Memory B cell (primary cell): ENCODE measurements at regions not wholly inside any gene's neighbourhood (a gene's known extent, or its start where the extent isn't known, plus 50 kb on each side); places are given as distances from the start of the nearest gene placed in this dataset.
"Not testable (repeated sequence)": the region's sequence is repeated elsewhere in the genome, so short reads cannot be mapped to it uniquely, and the experiment has no call there.

Experiments
- ATAC-seq: fragments of 150-1000 bp; cut with Tn5 transposase; 2 replicates; pipeline ENCODE4 v1.10.0; 2021; ENCODE audit warnings: low read depth, mild to moderate bottlenecking, moderate library complexity
- DNase-seq, 2 donors: peaks; one replicate each; pipeline ENCODE4 v3.0.0; 2022; ENCODE audit warnings: low spot score in 2 of 2
- H3K27ac Mint-ChIP-seq: one replicate; pipeline ENCODE4 v1.8.0; 2022; ENCODE audit warnings: mild to moderate bottlenecking, moderate library complexity, mixed read lengths
- H3K27me3 Mint-ChIP-seq: one replicate; pipeline ENCODE4 v1.8.0; 2022; ENCODE audit warnings: mixed read lengths
- H3K36me3 Mint-ChIP-seq: one replicate; pipeline ENCODE4 v1.8.0; 2022; ENCODE audit warnings: mild to moderate bottlenecking, mixed read lengths
- H3K4me1 Mint-ChIP-seq: one replicate; pipeline ENCODE4 v1.8.0; 2022; ENCODE audit warnings: mixed read lengths
- H3K4me3 Mint-ChIP-seq: one replicate; pipeline ENCODE4 v1.8.0; 2022; ENCODE audit warnings: mild to moderate bottlenecking, moderate library complexity, mixed read lengths
- H3K9me3 Mint-ChIP-seq: one replicate; pipeline ENCODE4 v1.8.0; 2022; ENCODE audit warnings: mixed read lengths

DNA sequence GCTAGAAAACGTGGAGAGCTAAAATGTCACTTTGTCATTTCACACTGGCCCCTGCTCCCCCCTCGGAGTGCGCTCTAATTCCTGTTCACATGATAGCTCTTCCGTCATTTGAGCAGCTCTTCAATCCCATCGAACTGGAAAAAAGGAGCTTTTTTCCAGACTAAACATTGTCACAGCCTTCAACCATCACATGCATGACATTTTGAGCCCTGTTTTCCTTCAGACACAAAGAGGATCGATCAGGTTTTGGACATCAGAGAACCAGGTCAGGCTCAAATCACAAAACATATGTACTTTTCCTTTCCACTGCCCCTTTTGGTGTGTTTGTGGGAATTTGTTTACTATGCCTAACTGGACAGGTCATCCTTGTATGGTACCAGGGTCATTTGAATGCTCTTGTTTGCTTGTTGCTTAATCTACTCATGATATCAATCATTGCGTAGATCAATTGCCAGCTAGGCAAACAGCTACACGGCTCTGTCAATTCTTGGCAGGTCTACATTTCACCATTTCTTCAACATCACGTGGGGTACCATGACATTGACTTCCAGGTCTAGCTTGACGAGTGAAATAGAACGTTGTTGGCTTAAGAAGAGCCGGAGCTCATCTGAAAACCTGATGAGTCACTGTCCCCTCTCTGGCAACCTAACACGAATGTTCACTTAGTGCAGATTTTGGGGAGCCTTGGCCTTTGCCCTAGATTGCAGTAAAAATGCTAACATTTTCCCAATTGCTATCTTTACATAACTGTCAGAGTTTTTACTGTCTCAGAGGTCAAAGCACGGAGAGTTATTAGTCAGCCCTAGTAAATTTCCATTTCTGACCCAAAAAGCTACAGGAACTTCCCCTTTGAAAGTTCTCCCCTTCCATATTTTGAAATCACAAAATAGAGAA is 87.3 kb downstream of the LYZL2 start:
- Mint-ChIP-seq H3K36me3 (peaks cover 4% of the 10 kb centered on the region), H3K27ac (no peak overlapping the region), H3K9me3 (no peaks in the 10 kb centered on the region), H3K4me3 (no peak overlapping the region), H3K27me3 (peaks cover 3% of the 10 kb centered on the region), H3K4me1 (peaks cover 7% of the 10 kb centered on the region)
- DNase-seq (no peak), ATAC-seq (no peak)

DNA sequence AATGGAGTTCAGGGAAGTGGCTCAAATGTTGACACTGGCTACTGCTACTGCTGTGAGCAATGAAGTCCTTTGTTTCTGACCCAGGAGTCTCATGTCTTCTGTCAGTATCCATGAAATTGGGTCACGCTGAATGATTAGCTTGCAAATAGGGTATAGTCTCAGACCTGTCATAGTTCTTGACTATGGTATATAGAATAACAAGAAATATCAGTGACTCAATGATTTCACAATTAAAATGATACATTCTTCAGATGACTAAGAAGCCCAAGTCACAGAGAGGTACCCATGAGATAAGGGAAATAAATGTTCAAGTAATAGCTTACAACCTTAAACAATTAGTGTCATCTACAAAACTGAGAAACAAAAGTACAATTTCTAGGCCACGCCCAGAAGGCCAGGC is 89.3 kb downstream of the LYZL2 start:
- DNase-seq, result no peak
- Mint-ChIP-seq H3K27ac (no peak overlapping the region), H3K4me3 (no peak overlapping the region), H3K27me3 (peaks cover 3% of the 10 kb centered on the region), H3K4me1 (peaks cover 7% of the 10 kb centered on the region), H3K36me3 (peaks cover 4% of the 10 kb centered on the region), H3K9me3 (no peaks in the 10 kb centered on the region)
- no peak for ATAC-seq

DNA sequence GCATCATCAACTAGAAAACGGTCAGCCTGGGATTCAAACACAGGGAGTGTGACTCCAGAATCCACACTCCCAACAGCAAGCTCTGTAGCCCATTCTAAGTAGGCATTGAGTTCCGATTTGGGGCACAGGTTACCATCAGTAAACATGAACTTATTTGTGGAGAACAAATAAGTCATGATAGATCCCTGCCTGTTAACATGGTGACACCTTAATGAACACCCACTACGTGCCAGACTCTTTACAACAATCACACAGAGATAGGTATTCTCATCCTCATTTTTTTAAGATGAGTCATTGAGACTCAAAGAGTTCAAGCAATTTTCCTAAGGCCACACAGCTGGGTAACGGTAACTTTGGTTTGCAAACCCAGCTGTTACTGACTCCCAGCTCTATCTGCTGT is 91.5 kb downstream of the LYZL2 start:
- Mint-ChIP-seq H3K9me3 (no peaks in the 10 kb centered on the region), H3K4me3 (no peak overlapping the region), H3K27me3 (no peaks in the 10 kb centered on the region), H3K36me3 (peaks cover 4% of the 10 kb centered on the region), H3K4me1 (peaks cover 10% of the 10 kb centered on the region), H3K27ac (no peak overlapping the region)
- DNase-seq (no peak), ATAC-seq (no peak)

DNA sequence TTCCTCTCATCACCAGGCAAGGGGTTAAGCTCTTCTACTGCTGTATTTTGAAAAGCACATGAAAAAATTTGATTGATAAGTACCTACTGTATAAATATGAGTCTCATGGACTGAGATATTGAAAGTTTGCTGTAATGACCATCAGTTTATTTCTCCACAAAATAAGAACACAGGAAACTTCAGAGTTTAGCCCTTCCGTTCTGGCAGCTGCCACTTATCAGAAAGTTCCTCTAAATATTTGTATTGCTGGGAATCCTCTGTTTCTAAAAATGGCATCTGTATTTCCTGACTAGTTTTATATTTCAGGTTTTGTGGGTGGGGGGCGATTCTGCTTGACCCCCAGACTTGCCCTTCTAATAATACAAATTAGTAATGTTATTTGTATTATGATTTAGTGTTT is 92.0 kb downstream of the LYZL2 start:
- no peak overlapping the region for H3K4me3 Mint-ChIP-seq
- H3K4me1 Mint-ChIP-seq, result peaks cover 10% of the 10 kb centered on the region
- ATAC-seq (no peak), DNase-seq (no peak)
- H3K9me3 Mint-ChIP-seq, result no peaks in the 10 kb centered on the region
- H3K27ac Mint-ChIP-seq, result no peak overlapping the region
- H3K36me3 Mint-ChIP-seq, result peaks cover 4% of the 10 kb centered on the region
- no peaks in the 10 kb centered on the region for H3K27me3 Mint-ChIP-seq

DNA sequence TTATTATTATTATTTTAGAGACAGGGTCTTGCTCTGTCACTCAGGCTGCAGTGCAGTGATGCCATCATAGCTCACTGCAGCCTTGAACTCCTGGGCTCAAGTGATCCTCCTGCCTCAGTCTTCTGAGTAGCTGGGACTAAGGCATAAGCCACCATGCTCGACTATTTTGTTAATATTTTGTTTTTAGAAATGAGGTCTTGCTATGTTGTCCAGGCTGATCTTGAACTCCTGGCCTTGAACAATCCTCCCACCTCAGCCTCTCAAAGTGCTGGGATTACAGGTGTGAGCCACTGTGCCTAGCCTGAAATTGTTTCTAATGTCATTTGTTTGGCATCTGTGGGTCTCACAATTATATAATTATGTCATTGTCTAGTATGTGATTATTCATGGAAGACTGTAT is 92.4 kb downstream of the LYZL2 start:
- not testable (repeated sequence) for H3K4me3 Mint-ChIP-seq, DNase-seq, H3K9me3 Mint-ChIP-seq, H3K4me1 Mint-ChIP-seq, H3K27me3 Mint-ChIP-seq, H3K36me3 Mint-ChIP-seq, ATAC-seq, H3K27ac Mint-ChIP-seq

DNA sequence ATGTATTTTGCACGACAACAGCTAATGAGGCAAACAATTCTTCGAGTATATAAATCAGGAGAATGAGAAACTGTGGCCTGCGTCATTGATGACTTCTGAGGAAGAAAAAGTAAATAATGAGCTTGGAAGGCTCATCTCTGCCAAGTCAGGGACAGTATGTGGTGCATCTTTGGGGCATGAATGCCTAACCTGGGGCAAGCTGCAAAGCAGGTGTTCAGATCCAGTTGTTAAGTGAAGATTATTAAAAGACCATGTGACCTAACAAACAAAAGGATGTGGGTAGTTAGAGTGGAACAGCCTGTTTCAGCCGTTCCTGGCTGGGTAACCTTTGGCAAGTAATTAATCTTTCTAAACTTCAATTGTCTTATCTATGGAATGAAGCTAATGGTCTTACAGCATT is 93.0 kb downstream of the LYZL2 start:
- H3K36me3 Mint-ChIP-seq, result no peaks in the 10 kb centered on the region
- H3K27me3 Mint-ChIP-seq, result no peaks in the 10 kb centered on the region
- no peak overlapping the region for H3K4me3 Mint-ChIP-seq
- ATAC-seq (no peak), DNase-seq (no peak)
- H3K9me3 Mint-ChIP-seq, result no peaks in the 10 kb centered on the region
- H3K27ac Mint-ChIP-seq, result no peak overlapping the region
- peaks cover 10% of the 10 kb centered on the region for H3K4me1 Mint-ChIP-seq

DNA sequence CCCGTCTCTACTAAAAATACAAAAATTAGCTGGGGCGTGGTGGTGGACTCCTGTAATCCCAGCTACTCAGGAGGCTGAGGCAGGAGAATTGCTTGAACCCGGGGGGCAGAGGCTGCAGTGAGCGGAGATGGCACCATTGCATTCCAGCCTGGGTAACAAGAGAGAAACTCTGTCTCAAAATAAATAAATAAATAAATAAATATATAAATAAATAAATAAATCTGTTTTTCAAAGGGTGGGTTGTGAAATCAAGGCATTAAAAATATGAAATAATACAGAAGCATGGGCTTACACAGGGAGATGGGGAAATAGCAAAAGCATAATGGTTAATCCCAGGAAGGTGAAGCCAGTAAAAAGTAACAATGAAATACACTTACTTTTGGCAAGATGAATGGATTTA is 93.9 kb downstream of the LYZL2 start:
- no peaks in the 10 kb centered on the region for H3K27me3 Mint-ChIP-seq
- no peak overlapping the region for H3K4me3 Mint-ChIP-seq
- H3K9me3 Mint-ChIP-seq, result no peaks in the 10 kb centered on the region
- H3K27ac Mint-ChIP-seq, result no peak overlapping the region
- H3K4me1 Mint-ChIP-seq, result peaks cover 10% of the 10 kb centered on the region
- ATAC-seq (no peak), DNase-seq (no peak)
- no peaks in the 10 kb centered on the region for H3K36me3 Mint-ChIP-seq

DNA sequence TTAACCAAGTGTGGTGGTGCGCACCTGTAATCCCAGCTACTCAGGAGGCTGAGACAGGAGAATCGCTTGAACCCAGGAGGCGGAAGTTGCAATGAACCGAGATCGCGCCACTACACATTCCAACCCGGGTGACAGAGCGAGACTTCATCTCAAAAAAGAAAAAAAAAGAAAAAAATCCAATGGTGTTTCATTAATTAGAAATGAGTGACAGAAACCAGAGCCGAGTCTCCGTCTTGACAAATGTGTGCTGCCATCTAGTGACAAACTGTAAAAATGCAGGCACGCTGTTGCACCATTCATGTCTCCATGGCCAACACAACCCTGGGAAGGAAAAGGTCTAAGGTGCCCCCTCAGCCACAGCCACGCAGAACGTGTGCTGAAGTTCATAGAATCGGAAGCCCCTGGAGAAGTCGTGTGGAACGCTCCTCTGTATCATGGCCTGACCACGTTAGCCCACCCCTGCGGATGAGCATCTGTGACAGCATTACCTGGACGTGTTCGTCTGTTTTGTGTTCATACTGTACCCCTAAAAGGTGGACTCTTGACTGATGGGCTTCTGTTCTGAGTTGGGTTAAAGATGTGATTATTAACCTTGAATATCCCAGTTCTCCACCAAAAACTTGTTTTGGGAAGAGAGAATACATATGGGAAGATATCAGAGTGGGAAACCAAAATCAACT is 94.9 kb downstream of the LYZL2 start:
- peak; percentile 40 for ATAC-seq
- peaks cover 16% of the 10 kb centered on the region for H3K4me1 Mint-ChIP-seq
- no peaks in the 10 kb centered on the region for H3K27me3 Mint-ChIP-seq
- H3K36me3 Mint-ChIP-seq, result no peaks in the 10 kb centered on the region
- H3K27ac Mint-ChIP-seq, result no peak overlapping the region
- no peaks in the 10 kb centered on the region for H3K9me3 Mint-ChIP-seq
- DNase-seq, result peak; percentile 69 to 78
- H3K4me3 Mint-ChIP-seq, result no peak overlapping the region

DNA sequence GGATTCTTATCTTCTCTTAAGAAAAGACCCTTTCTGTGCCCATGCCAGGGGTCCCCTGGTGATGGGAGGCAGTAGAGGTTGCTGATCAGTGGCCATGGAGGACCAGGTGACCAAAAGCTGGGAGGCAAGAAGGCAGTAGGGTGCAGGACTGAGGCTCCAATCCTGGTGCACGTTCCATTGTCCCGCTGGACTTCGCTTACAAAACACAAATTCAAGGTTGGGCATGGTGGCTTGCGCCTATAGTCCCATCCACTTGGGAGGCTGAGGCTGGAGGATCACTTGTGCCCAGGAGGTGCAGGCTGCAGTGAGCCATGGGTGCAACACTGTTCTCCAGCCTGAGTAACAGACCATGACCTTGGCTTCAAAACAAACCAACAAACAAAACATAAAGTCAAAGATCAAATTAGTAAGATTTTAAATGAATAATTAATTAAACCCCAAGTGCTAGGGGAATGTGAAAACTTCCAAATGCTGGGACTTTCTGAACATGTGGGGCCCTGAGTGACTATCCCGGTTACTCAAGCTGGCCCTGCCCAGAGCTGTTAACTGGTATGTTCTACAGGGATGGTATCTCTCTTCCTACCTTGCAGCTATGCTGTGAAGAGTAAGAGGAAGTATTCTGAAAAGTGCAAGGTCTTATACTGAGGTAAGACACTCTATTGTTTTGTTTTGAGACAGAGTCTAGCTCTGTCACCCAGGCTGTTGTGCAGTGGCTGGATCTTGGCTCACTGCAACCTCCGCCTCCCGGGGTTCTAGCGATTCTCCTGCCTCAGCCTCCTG is 97.6 kb downstream of the LYZL2 start:
- ATAC-seq (no peak), DNase-seq (no peak)
- no peaks in the 10 kb centered on the region for H3K36me3 Mint-ChIP-seq
- H3K4me1 Mint-ChIP-seq, result peaks cover 24% of the 10 kb centered on the region
- no peak overlapping the region for H3K4me3 Mint-ChIP-seq
- peak overlapping the region; percentile 84 for H3K27ac Mint-ChIP-seq
- no peaks in the 10 kb centered on the region for H3K27me3 Mint-ChIP-seq
- H3K9me3 Mint-ChIP-seq, result no peaks in the 10 kb centered on the region

DNA sequence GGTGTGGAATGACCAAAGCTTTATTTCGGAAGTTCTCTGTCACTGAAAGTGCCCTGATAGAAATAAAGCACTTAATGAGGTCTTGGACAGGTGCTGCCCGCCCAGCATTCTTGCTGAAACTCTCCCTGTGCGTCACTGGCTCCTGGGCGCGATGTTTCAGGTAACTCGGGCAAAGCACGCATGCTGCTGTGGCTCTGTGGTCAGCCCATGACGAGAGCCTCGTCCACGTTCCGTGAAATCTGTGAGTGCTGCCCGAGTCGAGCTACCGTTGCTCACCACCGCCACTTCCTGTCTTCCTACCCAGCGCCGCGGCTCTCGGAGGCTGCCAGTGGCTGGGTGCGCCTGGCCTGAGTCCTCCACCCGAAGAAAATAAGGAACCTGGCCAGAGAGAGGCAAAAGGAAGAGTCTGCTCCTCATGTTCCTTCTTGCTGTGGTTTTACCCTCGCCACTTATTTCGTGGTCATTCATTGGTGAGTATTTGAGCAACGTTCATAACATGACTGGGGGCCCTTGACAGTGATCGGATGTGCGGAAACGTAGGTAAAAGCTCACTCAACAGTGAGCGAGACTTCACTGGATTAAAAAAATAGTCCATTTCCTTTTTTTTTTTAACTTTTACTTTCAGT is 95.5 kb downstream of the MAP3K8 start:
- ATAC-seq (peak; percentile 80), DNase-seq (peak; percentile 78 to 79)
- Mint-ChIP-seq H3K4me3 (peak overlapping the region; percentile 87), H3K4me1 (peaks cover 25% of the 10 kb centered on the region), H3K27ac (peak overlapping the region; percentile 99), H3K27me3 (no peaks in the 10 kb centered on the region), H3K36me3 (no peaks in the 10 kb centered on the region), H3K9me3 (no peaks in the 10 kb centered on the region)

DNA sequence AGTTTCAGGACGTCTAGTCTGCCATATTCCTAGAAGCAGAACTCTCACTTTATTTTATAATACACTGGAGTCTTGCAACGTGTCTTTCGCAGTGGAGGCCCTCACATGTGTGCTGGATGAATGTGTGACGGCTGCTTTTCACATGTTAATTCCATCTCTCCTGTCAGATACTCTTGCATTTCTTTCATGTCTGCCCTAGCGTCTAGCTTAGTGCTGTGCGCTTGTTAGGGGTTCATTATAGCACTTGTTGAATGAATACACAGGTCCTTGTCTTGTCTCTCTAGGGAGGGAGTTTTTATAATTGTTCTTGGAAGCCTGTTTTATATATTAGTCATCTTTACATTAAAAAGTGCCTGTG is 94.4 kb downstream of the MAP3K8 start:
- Mint-ChIP-seq H3K27ac (peak overlapping the region; percentile 99), H3K27me3 (no peaks in the 10 kb centered on the region), H3K36me3 (no peaks in the 10 kb centered on the region), H3K4me1 (peaks cover 24% of the 10 kb centered on the region), H3K4me3 (no peak overlapping the region), H3K9me3 (no peaks in the 10 kb centered on the region)
- DNase-seq (no peak), ATAC-seq (no peak)

DNA sequence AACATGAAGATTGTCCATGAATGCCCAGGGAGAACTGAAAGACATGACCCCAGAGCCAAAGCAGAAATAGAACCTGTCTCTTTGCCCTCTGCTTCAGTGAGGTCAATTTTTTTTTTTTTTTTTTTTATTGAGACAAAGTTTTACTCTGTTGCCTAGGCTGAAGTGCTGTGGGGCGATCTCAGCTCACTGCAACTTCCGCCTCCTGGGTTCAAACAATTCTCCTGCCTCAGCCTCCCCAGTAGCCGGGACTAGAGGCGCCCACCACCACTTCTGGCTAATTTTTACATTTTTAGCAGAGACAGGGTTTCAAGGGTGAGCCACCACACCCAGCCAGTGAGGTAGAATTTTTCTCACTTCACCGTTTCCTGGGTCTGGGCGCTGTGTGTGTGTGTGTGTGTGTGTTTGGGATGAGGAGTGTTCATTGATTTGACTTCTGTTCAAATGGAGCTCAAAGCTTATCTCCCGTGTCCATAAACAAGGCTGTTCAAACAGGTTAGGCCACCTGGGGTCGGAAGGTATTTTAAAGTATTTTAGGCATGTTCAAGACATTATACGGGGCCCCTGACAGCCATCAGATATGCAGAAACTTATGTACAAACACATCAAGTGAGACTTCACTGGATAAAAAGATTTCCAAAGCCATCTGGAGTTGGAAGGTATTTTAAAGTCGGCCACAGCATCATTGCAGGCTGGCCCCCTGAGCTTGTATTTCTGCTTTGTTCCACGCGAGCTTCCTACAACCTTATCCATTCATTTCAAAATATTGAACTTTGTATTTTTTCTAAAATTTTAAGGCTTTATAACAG is 93.8 kb downstream of the MAP3K8 start:
- H3K4me1 Mint-ChIP-seq, result peaks cover 24% of the 10 kb centered on the region
- peak overlapping the region; percentile 99 for H3K27ac Mint-ChIP-seq
- no peaks in the 10 kb centered on the region for H3K9me3 Mint-ChIP-seq
- no peak overlapping the region for H3K4me3 Mint-ChIP-seq
- H3K36me3 Mint-ChIP-seq, result no peaks in the 10 kb centered on the region
- no peak for DNase-seq
- no peaks in the 10 kb centered on the region for H3K27me3 Mint-ChIP-seq
- ATAC-seq, result no peak

DNA sequence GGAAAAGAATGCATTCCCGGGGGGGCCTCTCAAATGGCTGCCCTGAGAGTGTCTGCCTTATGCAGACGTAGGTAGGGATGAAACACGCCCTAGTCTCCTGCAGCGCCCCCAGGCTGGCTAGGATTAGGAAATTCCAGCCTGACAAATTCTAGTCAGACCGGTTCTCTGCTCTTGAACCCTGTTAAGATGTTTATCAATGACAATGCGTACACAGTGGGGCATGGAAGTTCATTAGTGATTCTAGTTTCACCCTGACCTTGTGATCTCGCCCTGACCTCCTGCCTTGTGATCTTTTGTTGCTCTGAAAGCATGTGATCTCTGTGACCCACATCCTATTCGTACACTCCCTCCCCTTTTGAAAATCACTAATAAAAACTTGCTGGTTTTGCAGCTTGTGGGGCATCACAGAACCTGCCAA is 88.7 kb downstream of the MAP3K8 start:
- H3K36me3 Mint-ChIP-seq, H3K27me3 Mint-ChIP-seq, H3K4me1 Mint-ChIP-seq, DNase-seq, H3K4me3 Mint-ChIP-seq, H3K9me3 Mint-ChIP-seq: not testable (repeated sequence)
- H3K27ac Mint-ChIP-seq, result peak overlapping the region; percentile 62
- ATAC-seq, result peak; percentile 37
